ENCODE measurements at regions not wholly inside any gene's neighbourhood (a gene's known extent, or its start where the extent isn't known, plus 50 kb on each side); places are given as distances from the start of the nearest gene placed in this dataset.

- intact Hi-C loops (cut with DNase I) = no loop called here
- Histone ChIP-seq H3K4me1 (peaks cover 0 to 9% of the 10 kb centered on the region in 2 donors), H3K9me3 (no peaks in the 10 kb centered on the region), H3K4me3 (no peak overlapping the region), H3K27me3 (no peaks in the 10 kb centered on the region), H3K27ac (no peak overlapping the region), H3K36me3 (no peaks in the 10 kb centered on the region)
- DNase-seq (no peak), ATAC-seq (no peak)
- TF ChIP-seq, protein P1, sequence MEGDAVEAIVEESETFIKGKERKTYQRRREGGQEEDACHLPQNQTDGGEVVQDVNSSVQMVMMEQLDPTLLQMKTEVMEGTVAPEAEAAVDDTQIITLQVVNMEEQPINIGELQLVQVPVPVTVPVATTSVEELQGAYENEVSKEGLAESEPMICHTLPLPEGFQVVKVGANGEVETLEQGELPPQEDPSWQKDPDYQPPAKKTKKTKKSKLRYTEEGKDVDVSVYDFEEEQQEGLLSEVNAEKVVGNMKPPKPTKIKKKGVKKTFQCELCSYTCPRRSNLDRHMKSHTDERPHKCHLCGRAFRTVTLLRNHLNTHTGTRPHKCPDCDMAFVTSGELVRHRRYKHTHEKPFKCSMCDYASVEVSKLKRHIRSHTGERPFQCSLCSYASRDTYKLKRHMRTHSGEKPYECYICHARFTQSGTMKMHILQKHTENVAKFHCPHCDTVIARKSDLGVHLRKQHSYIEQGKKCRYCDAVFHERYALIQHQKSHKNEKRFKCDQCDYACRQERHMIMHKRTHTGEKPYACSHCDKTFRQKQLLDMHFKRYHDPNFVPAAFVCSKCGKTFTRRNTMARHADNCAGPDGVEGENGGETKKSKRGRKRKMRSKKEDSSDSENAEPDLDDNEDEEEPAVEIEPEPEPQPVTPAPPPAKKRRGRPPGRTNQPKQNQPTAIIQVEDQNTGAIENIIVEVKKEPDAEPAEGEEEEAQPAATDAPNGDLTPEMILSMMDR (IDR thresholded peaks at IDR 0.05) = no peak
Measured at GRCh38 chr4:26152056-26152455, 168.8 kb upstream of the RBPJ start.

DNA sequence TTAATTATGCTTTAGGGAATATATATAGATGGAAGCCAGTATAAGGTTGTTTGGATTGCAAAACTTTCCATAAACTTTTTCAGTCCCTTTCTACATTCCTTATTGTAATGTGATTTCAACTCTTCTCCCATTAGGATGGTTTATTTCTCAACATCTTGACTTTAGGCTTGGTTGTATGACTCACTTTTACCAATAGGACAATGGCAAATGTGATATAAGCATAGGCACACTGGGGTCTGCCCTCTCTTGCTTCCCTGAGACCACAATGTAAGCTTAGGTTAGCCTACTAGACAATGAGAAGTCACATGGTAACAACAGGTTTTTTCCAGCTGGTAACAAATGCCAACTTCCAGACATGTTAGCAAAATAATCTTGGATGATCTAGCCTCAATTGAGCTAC, 163.3 kb upstream of the RBPJ start:
- DNase-seq (no peak), ATAC-seq (no peak)
- H3K36me3 ChIP-seq = no peaks in the 10 kb centered on the region
- no peak overlapping the region for H3K4me3 ChIP-seq
- H3K27ac ChIP-seq = no peak overlapping the region
- TF ChIP-seq, protein P1 (IDR thresholded peaks at IDR 0.05) = no peak
- H3K4me1 ChIP-seq = no peaks in the 10 kb centered on the region
- intact Hi-C loops (cut with DNase I) = no loop called here
- peaks cover 0 to 3% of the 10 kb centered on the region in 2 donors for H3K9me3 ChIP-seq
- no peaks in the 10 kb centered on the region for H3K27me3 ChIP-seq

DNA sequence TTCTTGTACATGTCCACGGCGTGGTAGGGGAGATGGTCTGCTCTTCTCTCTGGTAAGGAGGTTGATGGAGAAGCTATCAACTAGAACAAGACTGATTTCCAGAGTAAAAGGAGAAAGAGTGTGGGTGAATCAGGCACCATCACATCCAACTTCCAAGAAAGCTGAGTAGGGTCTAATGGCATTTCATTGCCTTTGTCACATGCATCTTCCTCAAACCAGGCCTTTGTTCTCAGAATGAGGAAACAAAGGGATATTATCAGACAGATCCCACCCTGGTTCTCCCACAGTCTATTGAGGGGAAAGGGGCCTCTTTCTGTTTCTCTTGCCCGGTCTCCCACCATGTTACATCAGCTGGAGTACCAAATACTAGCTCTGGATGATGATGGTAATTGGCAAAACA, 160.2 kb upstream of the RBPJ start:
- DNase-seq = no peak
- Histone ChIP-seq H3K4me1 (no peaks in the 10 kb centered on the region), H3K4me3 (no peak overlapping the region), H3K27ac (no peak overlapping the region), H3K36me3 (no peaks in the 10 kb centered on the region), H3K9me3 (peaks cover 0 to 3% of the 10 kb centered on the region in 2 donors), H3K27me3 (no peaks in the 10 kb centered on the region)
- intact Hi-C loops (cut with DNase I) = no loop called here
- TF ChIP-seq, protein P1 (IDR thresholded peaks at IDR 0.05) = no peak
- no peak for ATAC-seq

- no peak overlapping the region for H3K27ac ChIP-seq
- ATAC-seq (peak; percentile 35), DNase-seq (peak in 1 of 4 donors; percentile 30)
- H3K27me3 ChIP-seq = no peaks in the 10 kb centered on the region
- peaks cover 0 to 3% of the 10 kb centered on the region in 2 donors for H3K9me3 ChIP-seq
- TF ChIP-seq, protein P1 (IDR thresholded peaks at IDR 0.05) = no peak
- no peaks in the 10 kb centered on the region for H3K36me3 ChIP-seq
- H3K4me1 ChIP-seq = no peaks in the 10 kb centered on the region
- no peak overlapping the region for H3K4me3 ChIP-seq
- intact Hi-C loops (cut with DNase I) = no loop called here
Measured at GRCh38 chr4:26161030-26161824, 159.6 kb upstream of the RBPJ start.

GRCh38 chr4:26162101-26162500, 158.7 kb upstream of the RBPJ start:
- ATAC-seq = no peak
- no peaks in the 10 kb centered on the region for H3K4me1 ChIP-seq
- intact Hi-C loops (cut with DNase I) = no loop called here

More at GRCh38 chr4:26162101-26162500, 158.7 kb upstream of the RBPJ start:
- Histone ChIP-seq H3K36me3 (no peaks in the 10 kb centered on the region), H3K4me3 (no peak overlapping the region), H3K9me3 (peaks cover 0 to 3% of the 10 kb centered on the region in 2 donors), H3K27ac (no peak overlapping the region), H3K27me3 (no peaks in the 10 kb centered on the region)
- no peak for DNase-seq
- TF ChIP-seq, protein P1 (IDR thresholded peaks at IDR 0.05) = no peak

All from left lung (tissue), 4 donors.